GM12892 (cell line): ENCODE measurements at regions not wholly inside any gene's neighbourhood (a gene's known extent, or its start where the extent isn't known, plus 50 kb on each side); places are given as distances from the start of the nearest gene placed in this dataset.

Source experiments
- DNase-seq: peaks from one replicate; pipeline ENCODE4 v3.0.0; 2011; ENCODE audit not compliant: insufficient read length
- FAIRE-seq: peaks from 2 replicates; lab custom pipeline; 2011; peaks lifted over from hg19 to GRCh38; lab: Jason Lieb, UNC
- POLR2A ChIP-seq: IDR thresholded peaks from 2 replicates; pipeline ENCODE4 v1.6.1; 2011; ENCODE audit warnings: low read depth, low read length, control low read depth
- POLR2AphosphoS5 ChIP-seq: IDR thresholded peaks from 2 replicates; pipeline ENCODE4 v1.6.1; 2011; ENCODE audit warnings: low read depth, low read length, control low read depth
- TAF1 ChIP-seq: IDR thresholded peaks from 2 replicates; pipeline ENCODE4 v1.6.1; 2011; ENCODE audit warnings: low read depth, mild to moderate bottlenecking, control low read depth, low read length, borderline replicate concordance

GRCh38 chr12:127054531-127054930 is 1212.4 kb upstream of the TMEM132C start:
- FAIRE-seq: no peak

DNA sequence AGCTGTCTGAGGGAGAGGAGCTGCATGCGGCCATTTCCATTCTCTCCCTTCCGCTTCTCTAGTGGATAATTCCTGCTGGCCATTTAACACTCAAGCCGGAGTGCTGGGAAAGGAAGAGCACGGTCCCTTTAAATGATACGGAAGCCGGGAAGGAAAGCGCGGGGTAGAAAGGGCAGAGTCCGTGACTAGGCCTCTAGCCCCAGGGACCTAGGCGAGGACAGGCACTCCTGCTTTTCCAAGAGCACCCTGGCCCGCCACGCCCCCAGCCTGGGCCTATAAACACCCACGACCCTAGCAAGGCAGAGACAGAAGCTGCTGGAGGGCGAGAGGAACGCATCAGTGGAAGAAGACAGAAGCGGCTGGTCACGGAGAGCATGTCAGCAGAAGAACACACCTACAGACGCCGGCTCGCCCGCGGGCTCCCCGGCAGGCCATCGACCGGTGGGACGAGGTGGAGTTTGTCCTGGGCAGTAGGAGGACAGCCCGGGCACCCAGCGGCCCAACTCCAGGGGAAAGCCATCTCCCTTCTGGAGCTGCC is 1206.6 kb upstream of the TMEM132C start:
- no peak for TF ChIP-seq POLR2AphosphoS5
- no peak for TF ChIP-seq POLR2A
- TF ChIP-seq TAF1: no peak
- FAIRE-seq (no peak), DNase-seq (no peak)

More at GRCh38 chr12:127054531-127054930, 1212.4 kb upstream of the TMEM132C start:
- DNase-seq: no peak
- TF ChIP-seq TAF1 (no peak), POLR2AphosphoS5 (no peak), POLR2A (no peak)

DNA sequence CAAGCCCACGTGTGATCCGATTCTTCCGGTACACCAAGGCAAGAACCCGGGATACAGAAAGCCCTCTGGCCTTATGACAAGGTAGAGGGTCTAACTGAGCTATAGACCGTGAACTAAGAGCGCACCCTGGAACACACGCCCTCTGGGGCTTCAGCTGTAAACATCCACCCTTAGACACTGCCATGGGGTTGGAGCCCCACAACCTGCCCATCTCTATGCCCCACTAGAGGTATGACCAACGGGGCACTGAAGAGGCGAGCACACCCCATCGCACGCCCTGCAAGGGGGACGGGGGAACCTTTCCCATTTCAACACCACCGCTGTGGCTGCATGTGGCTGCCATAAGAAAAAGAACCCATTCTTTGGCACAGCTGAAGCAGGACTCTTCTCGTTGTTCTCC is 1206.0 kb upstream of the TMEM132C start:
- TF ChIP-seq POLR2AphosphoS5: no peak
- TF ChIP-seq TAF1: no peak
- TF ChIP-seq POLR2A: no peak
- FAIRE-seq: no peak
- DNase-seq: no peak

DNA sequence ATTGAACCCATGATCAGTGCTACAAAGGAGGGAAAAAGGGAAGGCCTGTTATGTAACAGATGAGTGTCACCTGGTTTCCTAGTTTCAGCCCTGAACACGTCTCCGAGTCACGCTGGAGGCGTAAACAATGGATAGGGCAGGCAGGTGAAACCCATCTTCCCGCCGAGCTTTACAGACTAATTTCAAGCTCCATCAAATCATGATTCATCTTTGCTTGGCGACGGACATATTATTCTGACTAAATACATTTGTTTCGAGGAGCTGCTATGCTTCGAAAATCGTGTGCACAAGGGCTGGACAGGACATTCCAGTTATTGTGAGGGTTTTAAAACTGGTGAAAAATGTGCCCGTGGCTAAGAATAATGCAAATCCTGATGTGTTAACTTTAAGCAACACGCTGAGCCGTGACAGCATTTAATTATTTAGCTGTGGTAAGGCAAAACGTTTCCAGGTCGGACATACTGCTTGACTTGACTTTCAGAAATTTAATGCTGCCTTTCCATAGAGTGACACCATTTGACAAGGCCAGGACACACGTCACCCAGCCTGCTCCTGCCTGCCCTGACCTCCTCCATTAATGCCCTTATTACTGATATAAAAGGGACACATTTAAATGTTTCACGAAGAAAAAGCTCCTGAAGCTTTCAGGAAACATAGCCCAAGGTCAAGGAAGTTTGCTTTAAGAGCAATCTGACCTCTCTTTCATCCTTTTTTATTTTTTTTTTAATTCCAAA is 1203.5 kb upstream of the TMEM132C start:
- no peak for FAIRE-seq
- TF ChIP-seq POLR2A (no peak), TAF1 (no peak), POLR2AphosphoS5 (no peak)
- DNase-seq: no peak

GRCh38 chr12:127064207-127064606 is 1202.8 kb upstream of the TMEM132C start:
- TF ChIP-seq POLR2A (no peak), TAF1 (no peak), POLR2AphosphoS5 (no peak)
- no peak for DNase-seq
- no peak for FAIRE-seq

DNA sequence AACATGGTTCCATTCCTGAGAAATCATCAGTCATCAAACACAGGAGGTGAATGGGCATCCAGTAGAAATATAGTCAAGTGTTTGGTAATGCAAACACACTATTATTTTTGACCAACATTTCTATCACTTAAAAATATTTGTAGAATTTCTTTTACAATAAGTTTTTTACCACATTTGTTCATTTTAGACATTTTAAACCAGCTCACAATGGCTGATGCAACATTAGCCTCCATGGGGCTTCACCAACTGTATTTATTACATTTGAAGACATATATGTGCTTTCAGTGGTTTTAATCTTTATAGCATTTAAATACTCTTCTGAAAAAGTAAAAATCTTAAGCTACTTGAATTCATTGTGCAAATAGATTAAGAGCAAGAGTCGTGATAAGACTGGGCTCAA is 1201.4 kb upstream of the TMEM132C start:
- TF ChIP-seq TAF1 (no peak), POLR2A (no peak), POLR2AphosphoS5 (no peak)
- FAIRE-seq: no peak
- no peak for DNase-seq

GRCh38 chr12:127070515-127071157 is 1196.3 kb upstream of the TMEM132C start:
- DNase-seq: no peak
- FAIRE-seq: no peak
- TF ChIP-seq TAF1: no peak
- no peak for TF ChIP-seq POLR2AphosphoS5
- no peak for TF ChIP-seq POLR2A

DNA sequence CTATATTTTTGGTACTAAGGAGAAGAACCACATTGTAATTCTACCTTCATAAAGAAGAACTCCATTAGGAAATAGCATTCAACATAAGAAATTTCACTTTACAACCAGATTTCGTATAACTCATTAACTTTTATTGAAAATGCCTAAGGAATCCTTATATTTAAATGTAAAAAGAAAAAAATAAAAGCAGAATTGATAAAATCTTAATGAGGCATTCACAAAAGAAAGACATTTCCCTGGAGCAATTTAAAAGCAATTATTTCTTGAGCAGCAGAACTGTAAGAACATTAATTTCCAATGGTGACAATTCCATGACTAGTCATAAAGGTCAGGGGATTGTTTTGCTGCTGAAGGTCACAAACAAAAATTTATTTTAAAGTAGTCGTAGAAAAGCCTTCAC is 1192.8 kb upstream of the TMEM132C start:
- TF ChIP-seq POLR2AphosphoS5: no peak
- TF ChIP-seq TAF1: no peak
- TF ChIP-seq POLR2A: no peak
- FAIRE-seq (no peak), DNase-seq (no peak)

DNA sequence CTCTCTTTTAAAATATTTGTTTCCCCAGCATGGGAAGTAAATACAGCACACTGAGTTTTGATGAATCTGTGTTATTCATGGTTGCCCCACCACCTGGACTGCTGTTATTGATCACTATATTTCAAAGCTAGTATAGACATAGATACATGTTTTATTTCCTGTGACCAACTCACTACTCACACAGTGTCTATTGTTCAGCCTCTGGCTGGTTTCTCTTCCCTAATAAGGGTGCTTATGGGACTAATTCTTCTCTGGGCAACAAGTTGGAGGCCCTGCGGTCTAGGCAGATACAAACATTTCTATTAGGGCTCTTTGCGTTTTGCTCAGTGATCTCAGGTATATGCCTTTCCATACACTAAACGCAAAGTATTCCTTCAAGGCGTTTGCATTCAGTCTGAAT is 1191.0 kb upstream of the TMEM132C start:
- no peak for FAIRE-seq
- TF ChIP-seq TAF1 (no peak), POLR2AphosphoS5 (no peak), POLR2A (no peak)
- DNase-seq: no peak

DNA sequence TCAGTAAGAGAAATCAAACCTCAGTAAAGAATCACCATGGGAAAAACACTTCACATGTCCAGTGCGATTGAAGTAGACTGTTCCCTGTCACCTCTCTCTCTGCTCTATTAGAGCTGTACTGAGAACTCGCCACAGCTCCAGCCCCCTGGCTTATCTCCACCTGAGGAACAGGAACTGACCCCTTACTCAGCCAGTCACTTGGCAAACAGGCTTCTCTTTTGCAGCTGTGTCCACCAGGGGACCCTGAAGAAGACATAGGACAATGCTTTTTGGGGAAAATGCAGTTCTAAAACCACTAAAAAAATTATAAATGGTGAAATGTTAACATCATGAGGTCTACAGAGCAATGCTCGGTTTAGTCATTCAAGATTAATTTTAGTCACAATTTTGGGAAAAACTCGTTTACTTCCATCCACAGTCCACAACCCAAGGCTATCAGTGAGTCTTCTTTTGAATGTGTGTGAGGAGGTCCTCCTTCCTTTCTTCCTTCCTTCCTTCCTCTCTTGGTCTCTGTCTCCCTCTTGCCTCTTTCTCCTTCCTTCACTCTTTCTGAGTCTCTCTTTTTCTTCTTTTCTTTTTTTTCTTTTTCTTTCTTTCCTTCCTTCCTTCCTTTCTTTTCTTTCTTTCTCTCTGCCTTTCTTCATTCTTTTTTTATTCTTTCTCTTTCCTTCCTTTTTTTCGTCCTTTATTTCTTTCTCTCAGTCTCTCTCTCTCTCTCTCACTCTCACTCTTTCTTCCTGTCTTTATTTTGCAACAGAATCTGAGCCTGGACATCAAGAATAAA is 1189.5 kb upstream of the TMEM132C start:
- no peak for TF ChIP-seq POLR2AphosphoS5
- TF ChIP-seq POLR2A: no peak
- TF ChIP-seq TAF1: no peak
- no peak for DNase-seq
- no peak for FAIRE-seq

GRCh38 chr12:127078577-127079350 is 1188.2 kb upstream of the TMEM132C start:
- no peak for DNase-seq
- no peak for FAIRE-seq
- TF ChIP-seq TAF1: no peak
- no peak for TF ChIP-seq POLR2A
- TF ChIP-seq POLR2AphosphoS5: no peak
